Heart left ventricle (tissue), 13 donors: ENCODE measurements at regions not wholly inside any gene's neighbourhood (a gene's known extent, or its start where the extent isn't known, plus 50 kb on each side); places are given as distances from the start of the nearest gene placed in this dataset.

ENCODE experiments used
- POLR2A ChIP-seq, 2 donors: fragments of 450-650 bp; IDR thresholded peaks; one replicate each; pipeline ENCODE4 v1.6.1; 2017; ENCODE audit warnings: antibody characterized with exemption in 2 of 2, mild to moderate bottlenecking in 2 of 2, moderate library complexity in 2 of 2
- TF ChIP-seq, protein P1 (sequence below), 12 donors: fragments of 200-600 bp; sonication (generic) in 4 of 12; IDR thresholded peaks; one replicate each; pipeline versions ENCODE4 v1.5.0 to v1.8.0; 2018 to 2022; ENCODE audit warnings: antibody characterized with exemption in 12 of 12, mild to moderate bottlenecking in 5 of 12
- donor health status: ischemic (EF 13 %, LVEDD 7.1; RV severe dilation, severe dysfunction).
- donor health status: DM: no; HTN: yes; CAD: no.
- donor health status: DM: no; HTN: no; CAD: no.
- donor health status: ischemic (EF 25% LVEDD 6.9; RV normal size, moderate dysfunction).
- donor health status: ischemic (EF 25% LVEDD 5.7; RV mildly dilated, moderate dysfunction).
- donor health status: ischemic (EF 35%, LVEDD 5.7; RV mildly dilated, moderate dysfunction).
- donor health status: nonischemic (EF 11% LVEDD 7.7; RV severe dilation, severe dysfunction).
- donor health status: DM: yes; HTN: yes; CAD: no.
- donor health status: PGD.
- donor health status: ischemic (EF 29% LVEDD 5.4; RV normal size, mild dysfunction).
- donor health status: nonischemic (EF 23%, LVEDD 6.1; RV moderate dilation, normal function).

DNA sequence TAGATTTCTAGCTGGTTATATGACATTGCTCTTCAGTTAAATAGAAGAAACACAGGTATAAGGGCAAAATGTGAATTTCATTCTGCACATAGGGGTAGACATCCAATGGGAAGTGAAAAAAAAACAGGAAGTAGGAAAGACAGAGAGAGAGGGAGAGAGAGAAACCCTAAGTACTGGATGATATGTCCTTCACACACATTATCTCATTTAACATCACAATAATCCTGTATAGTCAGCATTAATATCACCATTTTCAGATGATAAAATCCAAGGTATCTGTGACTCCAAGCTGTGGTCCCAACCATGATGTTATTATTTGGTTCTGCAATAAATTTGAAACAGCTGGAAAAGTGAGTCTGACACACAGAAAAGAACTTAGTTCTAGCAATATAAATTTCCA is 759.9 kb downstream of the SATB2 start:
- TF ChIP-seq, protein P1, sequence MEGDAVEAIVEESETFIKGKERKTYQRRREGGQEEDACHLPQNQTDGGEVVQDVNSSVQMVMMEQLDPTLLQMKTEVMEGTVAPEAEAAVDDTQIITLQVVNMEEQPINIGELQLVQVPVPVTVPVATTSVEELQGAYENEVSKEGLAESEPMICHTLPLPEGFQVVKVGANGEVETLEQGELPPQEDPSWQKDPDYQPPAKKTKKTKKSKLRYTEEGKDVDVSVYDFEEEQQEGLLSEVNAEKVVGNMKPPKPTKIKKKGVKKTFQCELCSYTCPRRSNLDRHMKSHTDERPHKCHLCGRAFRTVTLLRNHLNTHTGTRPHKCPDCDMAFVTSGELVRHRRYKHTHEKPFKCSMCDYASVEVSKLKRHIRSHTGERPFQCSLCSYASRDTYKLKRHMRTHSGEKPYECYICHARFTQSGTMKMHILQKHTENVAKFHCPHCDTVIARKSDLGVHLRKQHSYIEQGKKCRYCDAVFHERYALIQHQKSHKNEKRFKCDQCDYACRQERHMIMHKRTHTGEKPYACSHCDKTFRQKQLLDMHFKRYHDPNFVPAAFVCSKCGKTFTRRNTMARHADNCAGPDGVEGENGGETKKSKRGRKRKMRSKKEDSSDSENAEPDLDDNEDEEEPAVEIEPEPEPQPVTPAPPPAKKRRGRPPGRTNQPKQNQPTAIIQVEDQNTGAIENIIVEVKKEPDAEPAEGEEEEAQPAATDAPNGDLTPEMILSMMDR (IDR thresholded peaks at IDR 0.05): no peak
- no peak for TF ChIP-seq POLR2A (IDR thresholded peaks at IDR 0.05)
